ENCODE measurements at regions not wholly inside any gene's neighbourhood (a gene's known extent, or its start where the extent isn't known, plus 50 kb on each side); places are given as distances from the start of the nearest gene placed in this dataset.

DNA sequence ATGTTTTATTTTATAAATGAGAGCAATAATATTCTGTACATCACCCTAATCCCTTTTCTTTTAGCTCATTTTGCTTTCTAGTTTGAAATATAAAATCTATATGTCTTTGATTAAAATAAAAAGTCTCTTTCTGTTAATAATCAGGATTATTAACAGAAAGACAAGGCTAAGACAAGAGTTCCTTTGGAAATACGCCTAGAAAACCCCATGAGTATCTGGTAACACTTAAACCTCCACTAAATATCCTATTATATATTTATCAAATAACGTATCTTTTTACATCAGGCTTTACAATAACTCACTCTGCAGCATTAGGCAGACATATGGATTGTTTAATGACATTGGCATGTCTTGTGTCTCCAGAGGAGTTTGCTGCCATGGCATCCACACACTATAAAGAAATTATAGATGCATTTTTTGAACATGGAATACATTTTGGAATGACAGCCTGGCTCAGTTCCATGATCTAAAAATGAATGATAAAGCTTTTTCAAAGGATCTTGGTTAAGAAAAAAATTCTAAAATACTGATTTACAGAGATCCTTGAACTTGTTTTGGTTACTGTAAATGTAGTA is 98.7 kb downstream of the TMEM26 start:
- TF ChIP-seq, protein P1, sequence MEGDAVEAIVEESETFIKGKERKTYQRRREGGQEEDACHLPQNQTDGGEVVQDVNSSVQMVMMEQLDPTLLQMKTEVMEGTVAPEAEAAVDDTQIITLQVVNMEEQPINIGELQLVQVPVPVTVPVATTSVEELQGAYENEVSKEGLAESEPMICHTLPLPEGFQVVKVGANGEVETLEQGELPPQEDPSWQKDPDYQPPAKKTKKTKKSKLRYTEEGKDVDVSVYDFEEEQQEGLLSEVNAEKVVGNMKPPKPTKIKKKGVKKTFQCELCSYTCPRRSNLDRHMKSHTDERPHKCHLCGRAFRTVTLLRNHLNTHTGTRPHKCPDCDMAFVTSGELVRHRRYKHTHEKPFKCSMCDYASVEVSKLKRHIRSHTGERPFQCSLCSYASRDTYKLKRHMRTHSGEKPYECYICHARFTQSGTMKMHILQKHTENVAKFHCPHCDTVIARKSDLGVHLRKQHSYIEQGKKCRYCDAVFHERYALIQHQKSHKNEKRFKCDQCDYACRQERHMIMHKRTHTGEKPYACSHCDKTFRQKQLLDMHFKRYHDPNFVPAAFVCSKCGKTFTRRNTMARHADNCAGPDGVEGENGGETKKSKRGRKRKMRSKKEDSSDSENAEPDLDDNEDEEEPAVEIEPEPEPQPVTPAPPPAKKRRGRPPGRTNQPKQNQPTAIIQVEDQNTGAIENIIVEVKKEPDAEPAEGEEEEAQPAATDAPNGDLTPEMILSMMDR (IDR thresholded peaks at IDR 0.05): no peak
- TF ChIP-seq EZH2 (IDR thresholded peaks at IDR 0.05; ENCODE audit: borderline replicate concordance, insufficient read depth, low read depth, low read length, poor library complexity, severe bottlenecking): no peak

Measured in B cell (primary cell).